HUES48 (cell line): ENCODE measurements at regions not wholly inside any gene's neighbourhood (a gene's known extent, or its start where the extent isn't known, plus 50 kb on each side); places are given as distances from the start of the nearest gene placed in this dataset.
A peak's percentile ranks its signal among the peaks of the same experiment; 100 is the strongest.

Source experiments
- H3K27ac ChIP-seq: one replicate; pipeline ENCODE4 v1.7.0; 2013; ENCODE audit warnings: low read depth, low read length, inconsistent platforms
- H3K27me3 ChIP-seq: 2 replicates; pipeline ENCODE4 v1.6.1; 2013; ENCODE audit warnings: mild to moderate bottlenecking, low read length; ENCODE audit not compliant: control insufficient read depth, insufficient read depth
- H3K36me3 ChIP-seq: 2 replicates; pipeline ENCODE4 v1.6.1; 2013; ENCODE audit warnings: low read length; ENCODE audit not compliant: control insufficient read depth, insufficient read depth
- H3K4me1 ChIP-seq: 2 replicates; pipeline ENCODE4 v1.6.1; 2013; ENCODE audit warnings: mild to moderate bottlenecking, low read length; ENCODE audit not compliant: control insufficient read depth, insufficient read depth
- H3K4me3 ChIP-seq: 2 replicates; pipeline ENCODE4 v1.5.1; 2013; ENCODE audit warnings: mild to moderate bottlenecking, low read depth, low read length
- H3K9ac ChIP-seq: 2 replicates; pipeline ENCODE4 v1.6.1; 2013; ENCODE audit warnings: mild to moderate bottlenecking, low read depth, low read length, moderate library complexity
- H3K9me3 ChIP-seq: 2 replicates; pipeline ENCODE4 v1.6.1; 2013; ENCODE audit warnings: low read length; ENCODE audit not compliant: control insufficient read depth, insufficient read depth

DNA sequence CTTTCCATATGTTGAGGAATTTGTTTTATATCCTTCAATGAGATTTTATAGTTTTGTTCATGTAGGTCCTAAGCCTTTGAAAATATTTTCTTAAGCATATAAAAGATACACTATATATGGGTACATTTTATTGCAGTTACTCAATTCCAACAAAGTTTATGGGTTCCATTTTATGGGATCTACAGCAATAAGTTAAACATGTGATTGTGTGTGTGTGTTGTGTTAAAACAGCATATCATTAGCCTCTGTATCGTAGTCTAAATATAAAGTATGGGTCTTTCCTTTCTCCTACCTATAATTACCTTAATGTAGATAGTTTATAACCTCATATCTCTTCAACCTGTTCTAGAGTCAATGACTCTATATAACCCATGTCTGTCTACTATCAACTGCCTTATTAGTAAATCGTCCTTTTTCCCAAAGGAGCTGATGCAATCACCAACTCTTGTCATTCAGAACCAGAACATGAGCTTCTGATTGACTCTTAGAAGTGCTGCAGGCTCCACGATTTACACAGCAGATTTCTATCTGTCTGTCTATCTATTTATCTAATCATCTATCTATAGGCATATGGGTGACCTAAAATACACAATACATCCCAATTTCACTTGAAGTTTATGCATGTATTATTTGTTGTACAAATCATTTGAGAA lies 512.6 kb upstream of the CBLB start:
- no peak overlapping the region for H3K27ac ChIP-seq
- H3K9me3 ChIP-seq = no peaks in the 10 kb centered on the region
- H3K4me1 ChIP-seq = no peaks in the 10 kb centered on the region
- H3K27me3 ChIP-seq = no peaks in the 10 kb centered on the region
- H3K9ac ChIP-seq = no peak overlapping the region
- no peak overlapping the region for H3K4me3 ChIP-seq
- H3K36me3 ChIP-seq = no peaks in the 10 kb centered on the region

DNA sequence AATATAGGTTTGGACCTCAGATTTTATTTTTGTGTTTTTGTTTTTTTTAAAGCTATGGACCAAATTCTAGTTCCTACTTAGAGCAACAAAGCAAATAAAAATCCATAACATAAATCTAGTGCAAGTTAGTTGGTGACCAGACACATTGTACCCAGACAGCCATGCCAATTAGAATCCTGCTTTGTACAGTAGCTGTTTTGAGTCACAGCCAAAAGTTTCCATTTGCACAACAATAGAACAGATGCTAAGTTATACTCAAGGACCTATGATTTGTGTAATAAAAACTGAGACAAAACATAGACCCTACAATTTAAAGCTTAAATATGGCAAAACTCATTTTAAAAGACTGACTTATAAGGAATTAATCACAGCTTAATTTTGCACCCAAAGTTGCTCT lies 513.1 kb upstream of the CBLB start:
- Histone ChIP-seq H3K36me3 (no peaks in the 10 kb centered on the region), H3K4me1 (no peaks in the 10 kb centered on the region), H3K4me3 (no peak overlapping the region), H3K27me3 (no peaks in the 10 kb centered on the region), H3K9me3 (no peaks in the 10 kb centered on the region), H3K27ac (no peak overlapping the region), H3K9ac (no peak overlapping the region)

DNA sequence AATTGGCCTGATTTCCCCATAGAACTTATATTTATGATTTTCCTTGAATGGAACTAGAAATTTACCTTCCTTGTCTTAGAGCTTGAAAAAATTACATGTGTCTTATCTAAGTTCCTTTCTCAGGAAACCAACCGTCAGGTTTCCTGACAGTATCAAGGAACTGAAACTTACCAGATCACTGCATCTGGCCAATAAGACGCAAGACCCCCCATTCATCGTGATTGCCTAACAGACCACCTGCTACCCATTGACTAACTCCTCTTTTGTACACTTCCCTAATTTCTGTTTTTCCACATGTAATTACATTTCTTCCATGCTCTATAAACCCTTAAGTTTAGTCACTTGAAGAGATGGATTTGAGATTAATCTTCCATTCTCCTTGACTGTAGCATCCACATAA lies 517.2 kb upstream of the CBLB start:
- Histone ChIP-seq H3K27me3 (no peaks in the 10 kb centered on the region), H3K27ac (no peak overlapping the region), H3K36me3 (no peaks in the 10 kb centered on the region), H3K4me3 (no peak overlapping the region), H3K9me3 (no peaks in the 10 kb centered on the region), H3K9ac (no peak overlapping the region), H3K4me1 (peaks cover 5% of the 10 kb centered on the region)

DNA sequence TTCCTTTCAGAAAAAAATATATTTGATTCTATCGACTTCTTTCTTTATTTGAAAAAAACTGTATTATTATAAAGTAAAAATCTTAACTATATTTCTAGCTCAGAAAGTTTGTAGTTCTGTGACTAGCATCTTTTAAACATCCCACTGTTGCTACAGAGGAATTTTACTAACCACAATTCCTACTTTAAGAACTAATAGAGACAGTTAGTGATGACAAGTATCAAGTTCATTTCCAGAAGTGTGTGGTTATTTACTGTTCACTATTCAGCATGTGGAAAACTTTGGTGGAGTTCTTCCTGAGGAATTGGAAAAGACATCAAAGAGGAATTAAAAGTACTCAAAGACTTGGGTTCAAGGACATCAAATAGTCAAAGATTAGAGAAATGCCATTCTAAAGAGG lies 524.1 kb upstream of the CBLB start:
- Histone ChIP-seq H3K9me3 (no peaks in the 10 kb centered on the region), H3K27ac (no peak overlapping the region), H3K4me1 (peaks cover 30% of the 10 kb centered on the region), H3K4me3 (no peak overlapping the region), H3K9ac (no peak overlapping the region), H3K36me3 (no peaks in the 10 kb centered on the region), H3K27me3 (no peaks in the 10 kb centered on the region)

DNA sequence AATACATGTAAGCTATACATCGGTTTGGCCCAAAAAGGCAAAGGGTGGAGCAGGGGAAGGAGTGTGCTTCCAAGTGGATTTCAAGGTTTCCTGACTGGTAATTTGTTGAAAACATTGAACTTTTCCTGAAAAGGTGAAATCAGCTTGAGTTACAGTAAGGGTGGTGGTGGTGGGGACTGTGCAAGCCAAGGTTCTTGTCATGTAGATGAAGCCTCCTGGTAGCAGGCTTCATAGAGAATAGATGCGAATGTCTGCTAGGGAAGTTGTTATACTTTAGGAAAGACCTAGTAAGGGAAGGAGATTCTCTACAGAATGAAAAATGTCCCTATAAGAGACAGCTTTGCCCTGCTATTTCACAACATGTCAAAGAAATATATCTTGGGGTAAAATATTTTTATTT lies 528.2 kb upstream of the CBLB start:
- no peaks in the 10 kb centered on the region for H3K27me3 ChIP-seq
- no peaks in the 10 kb centered on the region for H3K36me3 ChIP-seq
- peak overlapping the region; percentile 85 for H3K27ac ChIP-seq
- H3K4me1 ChIP-seq = peaks cover 42% of the 10 kb centered on the region
- peak overlapping the region; percentile 33; the same call in 1 of the 2 replicates for H3K4me3 ChIP-seq
- H3K9ac ChIP-seq = no peak overlapping the region
- H3K9me3 ChIP-seq = no peaks in the 10 kb centered on the region

DNA sequence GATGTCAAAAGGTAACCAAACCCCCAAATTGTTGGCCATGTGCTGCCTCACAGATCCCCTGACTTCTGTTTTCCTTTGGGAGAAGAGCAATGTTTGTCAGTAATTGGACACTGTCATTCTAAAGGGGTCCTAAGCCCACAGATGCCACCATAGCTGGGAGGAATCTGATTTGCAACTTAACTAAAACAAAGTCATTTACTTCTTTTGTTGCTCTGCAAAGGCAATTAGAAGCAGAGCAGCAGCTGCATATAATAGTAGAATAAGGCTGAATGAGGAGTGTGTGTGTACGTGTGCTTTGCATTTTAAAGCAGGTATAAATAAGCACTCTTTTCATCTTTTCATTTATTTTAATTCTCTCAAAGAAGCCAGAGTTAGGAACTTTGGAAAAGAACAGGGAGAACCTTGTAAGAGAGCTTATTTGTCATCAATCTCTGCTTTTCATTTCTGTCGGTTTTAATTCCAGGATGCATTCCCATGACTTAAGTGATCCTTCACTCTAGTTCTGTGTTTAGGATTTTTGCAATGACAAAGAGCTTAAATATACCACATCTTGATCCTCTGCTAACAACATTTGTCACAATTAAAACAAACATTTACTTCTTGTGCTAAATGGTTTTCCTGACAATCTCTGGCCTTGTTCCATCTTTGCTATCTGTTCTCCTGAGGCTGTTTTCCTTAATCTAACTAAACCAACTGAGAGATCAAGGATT lies 530.2 kb upstream of the CBLB start:
- Histone ChIP-seq H3K4me3 (no peak overlapping the region), H3K4me1 (peaks cover 42% of the 10 kb centered on the region), H3K9me3 (no peaks in the 10 kb centered on the region), H3K36me3 (no peaks in the 10 kb centered on the region), H3K9ac (no peak overlapping the region), H3K27ac (no peak overlapping the region), H3K27me3 (no peaks in the 10 kb centered on the region)

DNA sequence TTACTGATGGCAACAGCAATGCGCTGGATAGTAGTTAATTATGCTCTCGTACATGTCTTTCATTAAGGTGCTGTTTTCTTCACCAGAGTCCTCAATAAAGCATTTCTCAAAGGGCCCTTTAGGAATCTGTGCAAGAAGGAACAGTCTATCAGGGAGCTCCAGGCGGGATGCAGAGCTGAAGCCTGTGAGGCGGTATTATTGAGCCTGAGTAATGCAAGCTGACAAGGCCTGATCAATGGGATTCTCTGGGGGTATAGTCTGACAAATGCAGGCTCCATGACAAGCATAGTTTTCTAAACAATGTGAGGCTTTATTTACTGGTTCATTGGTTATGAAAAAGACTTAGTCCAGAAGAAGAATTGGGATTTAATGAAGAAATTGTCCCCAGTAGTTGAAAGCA lies 530.9 kb upstream of the CBLB start:
- Histone ChIP-seq H3K4me1 (peaks cover 42% of the 10 kb centered on the region), H3K9ac (no peak overlapping the region), H3K4me3 (no peak overlapping the region), H3K36me3 (no peaks in the 10 kb centered on the region), H3K9me3 (no peaks in the 10 kb centered on the region), H3K27ac (no peak overlapping the region), H3K27me3 (no peaks in the 10 kb centered on the region)

DNA sequence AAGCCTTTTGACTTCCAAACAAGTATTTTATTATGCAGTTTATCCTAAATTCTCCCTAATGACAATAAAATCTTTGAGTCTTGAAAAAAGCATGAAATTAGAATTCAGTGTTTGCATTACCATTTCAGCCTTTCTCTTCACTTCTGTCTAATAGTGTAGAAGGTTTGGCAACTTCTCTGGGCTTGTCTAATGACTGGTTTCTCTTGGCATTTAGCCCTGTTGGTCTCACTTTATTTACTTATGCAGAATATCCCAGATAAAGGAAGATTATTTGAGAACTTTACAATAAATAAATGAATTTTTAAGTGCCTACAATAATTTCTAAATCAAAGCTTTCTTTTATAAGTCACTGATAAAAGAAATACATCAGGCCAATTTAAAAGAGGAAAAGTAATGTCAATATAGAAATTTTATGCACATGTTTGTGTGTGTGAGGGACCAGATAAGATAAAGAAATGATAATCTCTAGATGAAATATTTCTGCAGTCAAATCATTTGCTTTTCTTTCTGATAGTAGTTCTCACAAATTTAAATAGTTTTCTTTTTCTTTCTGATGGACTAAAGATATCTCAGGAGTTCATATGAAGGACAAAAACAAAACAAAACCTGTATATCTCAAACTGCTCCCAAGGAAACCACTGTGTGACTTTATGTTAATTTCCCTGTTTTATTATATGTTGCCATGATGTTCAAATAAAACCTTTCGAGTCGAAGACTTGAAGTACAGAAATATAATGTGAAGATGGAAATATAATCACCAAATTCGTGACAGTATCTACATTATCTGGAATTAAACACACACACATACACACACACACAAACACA lies 533.1 kb upstream of the CBLB start:
- H3K36me3 ChIP-seq = no peaks in the 10 kb centered on the region
- no peaks in the 10 kb centered on the region for H3K9me3 ChIP-seq
- H3K27ac ChIP-seq = no peak overlapping the region
- no peak overlapping the region for H3K9ac ChIP-seq
- no peak overlapping the region for H3K4me3 ChIP-seq
- no peaks in the 10 kb centered on the region for H3K27me3 ChIP-seq
- peaks cover 28% of the 10 kb centered on the region for H3K4me1 ChIP-seq

DNA sequence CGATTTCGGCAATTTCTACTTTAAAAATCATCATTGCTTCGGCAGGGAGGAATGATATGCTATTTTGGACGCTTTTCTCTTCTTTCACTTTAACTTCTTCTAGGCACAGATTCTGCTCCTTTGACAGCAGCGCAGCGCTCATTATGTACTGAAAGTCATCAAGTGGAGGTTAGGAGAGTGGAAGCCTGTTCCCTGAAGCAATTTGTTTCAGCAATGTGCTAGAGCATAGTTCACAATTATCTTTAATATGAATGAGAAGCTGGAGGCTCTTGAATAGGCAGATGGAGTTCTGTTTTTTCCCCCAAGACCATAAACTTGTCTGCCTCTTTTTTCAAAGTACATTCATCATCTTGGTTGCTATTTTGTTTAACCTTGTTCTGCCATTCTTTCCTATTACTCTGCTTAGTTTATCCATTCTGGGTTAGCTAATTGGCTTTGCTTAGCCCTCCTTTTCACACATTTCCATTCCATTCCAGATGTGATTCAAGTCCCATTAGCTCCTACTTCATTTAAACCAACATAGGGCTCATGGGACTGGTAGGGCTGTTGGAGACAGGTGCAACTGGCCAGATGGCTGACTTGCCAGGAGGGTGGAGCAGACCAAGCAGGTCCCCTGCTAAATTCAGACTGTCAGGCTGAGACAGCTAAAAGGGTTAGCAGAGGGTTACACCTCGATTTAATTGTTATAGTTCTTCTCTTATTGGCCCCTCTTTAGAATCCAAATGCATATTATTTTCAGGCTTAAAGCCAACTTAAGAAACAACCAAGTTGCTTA lies 534.7 kb upstream of the CBLB start:
- Histone ChIP-seq H3K27ac (no peak overlapping the region), H3K9me3 (no peaks in the 10 kb centered on the region), H3K4me1 (peaks cover 15% of the 10 kb centered on the region), H3K27me3 (no peaks in the 10 kb centered on the region), H3K4me3 (no peak overlapping the region), H3K36me3 (no peaks in the 10 kb centered on the region), H3K9ac (no peak overlapping the region)

DNA sequence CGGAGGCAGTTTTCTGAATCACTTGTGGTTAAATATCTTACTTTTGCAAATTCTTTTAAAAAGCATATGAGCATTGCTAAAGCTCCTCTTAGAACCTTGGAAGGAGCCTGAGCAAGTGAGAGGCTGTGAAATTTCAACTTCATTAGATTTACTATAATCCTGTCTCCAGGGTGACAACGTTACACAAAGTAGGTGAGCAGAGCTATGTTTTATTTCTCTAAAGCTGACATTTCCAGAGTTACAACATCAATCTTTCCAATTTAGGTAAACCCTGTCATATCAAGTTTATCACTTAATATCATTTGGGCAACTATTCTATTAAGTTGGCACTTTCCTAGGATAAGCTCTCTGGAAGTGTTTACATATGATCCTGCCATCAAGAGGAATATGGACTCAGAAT lies 544.9 kb upstream of the CBLB start:
- H3K4me3 ChIP-seq = no peak overlapping the region
- H3K9me3 ChIP-seq = no peaks in the 10 kb centered on the region
- H3K9ac ChIP-seq = no peak overlapping the region
- no peaks in the 10 kb centered on the region for H3K27me3 ChIP-seq
- H3K27ac ChIP-seq = no peak overlapping the region
- no peaks in the 10 kb centered on the region for H3K4me1 ChIP-seq
- H3K36me3 ChIP-seq = no peaks in the 10 kb centered on the region
